Stimulated activated CD4-positive, alpha-beta T cell treated with anti-CD3 and anti-CD28 coated beads, Interleukin-4, amount 100 ng/mL, for 24 hours (primary cell): ENCODE measurements at regions not wholly inside any gene's neighbourhood (a gene's known extent, or its start where the extent isn't known, plus 50 kb on each side); places are given as distances from the start of the nearest gene placed in this dataset.

Source experiments
- DNase-seq: peaks from one replicate; pipeline ENCODE4 v3.0.0-alpha.2; 2020

DNA sequence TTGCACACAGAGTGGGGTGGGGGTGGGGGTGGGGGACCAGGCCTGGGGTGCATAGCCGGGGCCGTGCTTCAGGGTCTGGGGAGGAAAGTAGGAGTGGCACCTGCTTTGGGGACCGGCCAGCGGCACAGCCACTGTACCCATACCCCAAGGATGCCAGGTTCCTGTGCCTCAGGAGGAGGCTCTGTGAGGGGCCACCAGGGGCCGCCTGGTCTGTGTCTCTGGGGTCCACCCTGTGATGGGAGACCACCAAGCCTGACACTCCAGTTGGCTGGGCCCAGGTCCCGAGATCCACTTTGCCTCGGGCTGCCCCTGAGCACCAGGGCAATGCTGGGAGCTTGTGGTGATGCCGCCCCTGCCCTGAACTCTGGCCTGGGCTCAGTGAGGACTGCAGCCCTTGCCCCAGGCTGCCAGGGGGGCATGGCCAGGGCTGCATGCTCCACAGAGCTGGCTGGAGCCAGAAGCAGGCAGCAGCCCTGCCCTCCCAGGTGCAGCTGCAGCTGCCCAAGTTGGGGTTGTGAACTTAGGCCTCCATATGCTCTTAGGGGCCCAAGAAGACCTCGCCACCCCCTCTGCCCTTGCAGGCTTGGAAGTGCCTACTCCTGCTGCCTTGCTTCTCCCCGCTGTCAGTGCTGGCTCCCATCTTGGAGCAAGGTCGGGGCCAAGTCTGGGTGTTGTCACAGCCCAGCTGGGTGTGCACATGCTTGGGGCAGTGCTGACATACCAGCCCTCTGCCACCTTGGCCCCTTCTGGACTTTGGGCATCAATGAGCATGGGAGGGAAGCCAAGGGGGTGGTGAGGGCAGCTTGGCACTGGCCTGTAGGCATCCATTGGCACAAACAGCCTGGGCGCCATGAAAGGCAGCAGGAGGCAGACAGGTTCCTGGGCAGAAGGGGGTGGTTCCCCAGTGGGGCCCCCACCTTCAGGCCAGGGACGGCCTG, 123.3 kb upstream of the THY1 start:
- DNase-seq, result no peak

DNA sequence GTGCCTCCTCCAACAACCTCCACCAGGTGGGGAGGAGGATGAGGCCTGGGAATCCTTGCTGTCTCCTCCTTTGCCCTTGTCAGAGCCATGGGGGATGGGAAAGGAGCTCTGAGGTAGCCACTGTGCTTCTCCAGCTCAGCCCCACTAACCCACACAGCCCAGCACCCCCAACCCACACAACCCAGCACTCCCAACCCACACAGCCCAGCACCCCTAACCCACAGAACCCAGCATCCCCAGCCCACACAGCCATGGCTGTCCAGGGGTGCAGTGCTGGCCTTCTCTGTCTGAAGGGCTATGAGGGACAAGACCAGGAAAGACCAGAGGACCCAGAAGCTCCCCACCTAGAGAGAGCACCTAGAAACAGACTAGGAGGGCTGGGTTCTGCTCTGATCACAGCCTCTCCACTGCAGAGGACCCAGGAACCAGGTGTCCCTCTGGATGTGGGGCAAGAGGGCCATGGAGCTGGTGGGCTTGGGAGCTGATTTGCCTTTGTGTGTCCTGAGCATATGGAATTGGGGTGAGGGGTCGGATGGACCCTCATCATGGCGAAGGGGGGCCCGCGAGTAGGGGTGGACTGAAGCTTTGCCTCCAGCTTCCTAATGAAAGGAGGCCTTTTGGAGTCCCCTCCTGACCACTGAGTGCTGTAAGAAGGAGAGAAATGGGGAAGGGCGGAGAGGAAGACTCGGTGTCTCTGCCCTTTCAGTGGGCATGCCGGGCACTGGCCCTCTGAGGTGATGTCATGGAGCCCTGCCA, 117.6 kb upstream of the THY1 start:
- DNase-seq, result no peak

DNA sequence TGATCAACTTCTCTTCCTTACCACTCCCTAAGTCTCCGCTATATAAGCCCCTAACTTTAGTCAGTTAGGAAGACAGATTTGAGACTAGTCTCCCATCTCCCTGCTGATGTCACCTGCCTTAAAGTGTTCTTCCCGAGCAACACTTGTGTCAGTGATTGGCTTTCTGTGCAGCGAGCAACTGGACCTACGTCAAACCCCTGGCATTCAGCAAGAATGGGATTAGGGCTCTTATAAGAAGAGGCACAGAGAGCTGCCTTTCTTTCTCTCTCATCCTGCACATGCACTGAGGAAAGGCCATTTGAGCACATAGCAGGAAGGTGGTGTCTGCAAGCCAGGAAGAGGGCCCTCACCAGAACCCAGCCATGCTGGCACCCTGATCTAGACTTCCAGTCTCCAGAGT, 116.6 kb upstream of the THY1 start:
- no peak for DNase-seq

DNA sequence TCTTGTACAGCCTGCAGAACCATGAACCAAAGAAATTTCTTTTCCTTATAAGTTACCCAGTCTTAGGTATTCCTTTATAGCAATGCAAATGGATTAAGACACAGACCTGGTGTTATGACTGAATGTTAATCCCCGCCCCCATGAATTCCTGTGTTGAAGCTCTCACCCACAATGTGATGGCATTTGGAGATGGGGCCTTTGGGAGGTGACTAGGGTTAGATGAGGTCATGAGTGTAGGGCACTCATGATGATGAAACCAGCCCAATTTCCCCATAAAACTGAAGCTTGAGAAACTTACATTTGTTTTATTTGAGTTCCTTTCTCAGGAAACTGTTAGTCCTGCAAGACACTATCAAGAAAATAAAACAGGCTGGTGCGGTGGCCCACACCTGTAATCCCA, 115.8 kb upstream of the THY1 start:
- no peak for DNase-seq

DNA sequence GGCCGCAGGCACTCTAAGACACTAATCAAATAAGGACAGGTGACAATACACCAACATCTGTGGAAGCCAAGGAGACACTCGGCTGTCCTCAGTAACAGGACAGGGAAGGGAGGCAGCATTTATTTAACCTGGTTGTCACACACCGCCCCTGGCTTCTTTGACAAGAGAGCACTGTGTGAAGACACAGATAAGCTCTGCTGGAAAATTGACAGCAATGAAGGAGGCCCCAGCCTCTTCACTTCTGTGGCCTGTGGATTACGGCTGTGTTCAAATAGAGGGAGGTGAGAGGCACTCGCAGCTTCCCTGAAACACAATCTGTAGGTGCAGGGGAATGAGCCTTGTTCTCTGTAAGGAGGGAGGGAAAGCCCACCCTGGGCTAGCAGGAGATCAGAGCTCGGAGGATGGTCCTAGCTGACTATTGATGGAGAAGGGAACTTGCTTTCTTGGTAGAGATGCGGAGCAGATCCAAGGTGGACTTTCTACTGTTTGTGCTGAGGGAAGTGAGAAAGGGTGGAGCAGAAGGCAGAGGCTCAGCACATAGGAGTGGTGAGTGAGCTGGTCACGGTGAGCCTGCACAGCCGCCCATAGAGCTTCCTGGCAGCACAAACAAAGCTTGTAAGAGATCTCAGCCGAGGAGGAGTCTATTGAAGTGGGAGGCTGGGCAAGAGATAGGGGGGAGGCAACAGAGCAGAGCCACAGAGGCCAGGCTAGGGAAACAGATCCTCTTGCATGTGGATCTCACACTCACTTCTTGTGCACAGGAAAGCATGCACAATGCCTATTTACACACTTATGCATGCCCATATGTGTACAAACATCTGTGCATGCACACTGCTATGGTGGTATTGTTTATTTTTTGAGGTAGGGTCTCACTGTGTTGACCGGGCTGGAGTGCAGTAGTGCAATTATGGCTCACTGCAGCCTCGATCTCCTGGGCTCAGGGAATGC, 114.6 kb upstream of the THY1 start:
- DNase-seq, result no peak

DNA sequence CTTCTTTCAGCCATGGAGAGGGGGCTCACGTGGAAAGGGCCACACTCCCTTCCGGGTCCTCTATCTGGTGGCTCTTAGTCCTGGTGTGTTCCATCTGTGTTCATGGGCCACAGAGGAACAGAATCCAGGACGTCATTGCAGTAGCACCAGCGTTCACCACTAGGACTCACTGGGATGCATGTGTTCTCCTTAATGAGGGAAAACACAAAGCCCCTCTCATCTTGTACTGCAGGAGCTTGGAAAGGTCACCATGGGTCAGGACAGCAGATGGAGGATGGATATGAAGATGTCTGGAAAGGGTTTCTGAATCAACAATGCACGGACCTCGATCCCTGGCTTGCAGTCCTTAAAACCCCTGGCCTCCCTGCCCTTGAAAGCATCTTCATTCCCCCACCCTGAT, 113.8 kb upstream of the THY1 start:
- no peak for DNase-seq

DNA sequence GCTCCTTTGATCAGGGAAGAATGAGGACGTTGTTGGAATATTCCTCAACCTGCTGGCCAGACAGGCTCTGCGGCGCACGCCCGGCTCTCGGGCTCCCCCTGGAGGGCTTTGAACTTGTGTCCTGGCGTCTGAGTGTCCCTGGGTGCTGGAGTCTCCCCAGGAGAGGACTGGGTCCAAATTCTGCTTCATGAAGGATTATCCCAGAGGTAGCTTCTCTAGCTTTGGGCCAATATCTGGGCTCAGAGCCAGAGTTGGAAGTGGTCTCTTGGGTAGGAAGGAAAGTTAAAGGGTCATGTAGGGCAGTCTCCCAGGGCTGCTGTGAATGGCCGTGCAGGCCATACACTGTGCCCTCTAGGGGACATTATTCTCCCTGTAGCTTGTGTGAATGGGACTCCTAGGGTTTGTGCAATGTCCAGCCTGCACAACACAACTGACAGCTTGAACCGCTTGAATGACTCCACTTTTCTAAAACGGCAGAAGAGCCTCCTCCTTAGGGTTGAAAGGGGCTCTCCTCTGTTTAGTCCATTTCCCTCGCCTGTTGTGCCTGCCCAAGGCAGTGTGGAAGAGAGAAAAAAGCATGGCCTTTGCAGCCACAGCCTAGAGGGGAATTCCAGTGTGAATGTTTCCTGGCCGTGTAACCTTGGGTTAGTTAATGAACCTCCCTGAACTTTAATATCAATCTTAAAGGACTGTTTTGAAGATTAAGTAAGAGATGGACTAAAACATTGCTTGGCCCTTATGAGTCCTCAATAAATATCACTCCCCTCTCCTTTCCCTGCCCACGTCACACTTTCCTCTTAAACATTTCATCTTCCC, 111.2 kb upstream of the THY1 start:
- peak; percentile 59 for DNase-seq

DNA sequence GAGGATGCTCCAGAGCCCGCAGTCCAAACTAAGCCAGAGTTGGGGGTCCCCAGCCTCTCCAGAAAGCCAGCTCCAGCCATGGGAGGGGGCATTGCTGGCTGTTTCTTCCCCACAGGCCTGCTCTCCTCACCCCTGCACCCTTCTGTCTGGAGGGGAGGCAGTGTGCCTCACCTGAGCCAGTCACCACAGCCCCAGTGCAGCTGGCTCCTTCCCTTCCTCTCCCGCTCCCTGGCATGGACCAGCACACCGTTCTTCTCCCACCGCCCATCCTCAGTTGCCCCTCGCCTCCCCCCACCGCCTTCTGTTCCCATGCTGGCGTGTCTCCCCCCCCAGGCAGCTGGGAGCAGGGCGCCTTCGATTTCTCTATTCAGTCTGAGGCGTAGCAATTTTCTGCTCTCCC, 110.5 kb upstream of the THY1 start:
- DNase-seq, result no peak

DNA sequence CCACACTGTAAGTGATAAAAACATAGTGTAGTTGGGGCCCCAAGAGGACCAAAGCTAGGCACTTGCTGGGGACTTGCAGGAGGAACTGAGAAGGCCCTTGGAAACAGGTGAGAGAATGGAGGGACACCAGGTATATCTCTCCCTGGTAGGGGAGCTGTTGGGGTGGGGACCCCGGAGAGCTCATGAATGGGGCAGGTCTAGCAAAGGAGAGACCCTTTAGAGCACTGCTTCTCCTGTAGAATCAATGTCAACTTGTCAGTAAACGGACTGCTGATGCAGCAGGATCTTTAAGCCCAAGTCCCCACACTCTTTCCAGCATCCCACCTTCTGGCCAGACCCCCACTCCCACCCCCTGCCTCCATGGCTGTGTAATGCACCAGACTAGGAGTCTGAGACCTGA, 109.6 kb upstream of the THY1 start:
- no peak for DNase-seq

DNA sequence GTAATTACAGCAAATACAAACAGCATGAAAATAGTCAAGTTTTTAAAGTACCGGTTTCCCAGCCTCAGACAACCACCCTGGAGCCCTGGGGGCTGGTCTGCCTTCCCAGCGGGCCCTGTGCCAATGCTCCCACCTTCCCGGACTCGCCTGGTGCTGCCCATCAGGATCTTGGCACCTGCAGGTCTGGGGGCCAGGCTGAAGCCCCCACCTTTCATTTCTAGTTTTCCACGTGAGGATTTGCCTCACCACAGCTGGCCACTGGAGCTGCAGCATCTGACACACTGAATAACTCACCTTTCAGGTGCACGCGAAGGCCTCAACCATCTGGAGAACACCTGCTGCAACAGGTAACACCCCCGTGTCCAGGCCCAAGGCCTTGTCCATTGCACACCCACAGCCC, 108.7 kb upstream of the THY1 start:
- DNase-seq, result no peak

DNA sequence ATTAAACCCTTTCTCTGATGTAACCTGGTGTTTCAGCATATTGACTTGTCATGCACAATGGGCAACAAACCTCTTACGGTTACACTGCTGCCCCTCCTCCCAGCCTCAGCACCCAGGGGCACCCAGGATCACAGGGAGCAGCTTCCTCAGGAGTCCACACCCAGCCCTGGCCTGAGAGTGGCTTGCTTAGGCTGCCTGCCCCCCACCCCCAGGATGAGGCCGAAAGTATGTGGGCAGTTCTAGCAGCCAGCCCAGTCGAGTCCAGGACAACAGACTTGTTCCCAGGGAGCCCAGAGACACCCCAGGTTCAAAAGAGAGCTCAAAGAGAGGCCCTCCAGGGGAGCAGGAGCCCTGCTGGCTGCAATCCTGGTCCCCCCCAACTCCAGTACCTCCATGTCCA, 108.1 kb upstream of the THY1 start:
- no peak for DNase-seq

DNA sequence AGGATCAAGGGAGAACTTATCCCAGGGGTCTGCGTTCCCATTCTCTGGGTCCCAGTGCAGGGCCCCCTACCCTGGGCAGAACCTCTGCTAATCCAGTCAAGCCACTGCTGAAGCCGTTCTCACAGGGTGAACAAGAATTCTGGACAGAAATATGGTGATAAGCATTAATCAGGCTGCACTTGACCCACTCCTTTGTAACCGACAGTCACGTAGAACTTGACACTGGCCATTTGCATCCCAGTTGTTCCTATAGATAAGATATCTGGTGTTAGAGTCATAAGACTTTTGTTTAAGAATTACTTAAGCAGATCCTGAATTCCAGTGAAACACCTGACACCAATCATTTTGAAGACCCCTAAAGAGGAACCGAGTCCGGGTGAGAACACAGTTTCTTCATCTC, 107.5 kb upstream of the THY1 start:
- no peak for DNase-seq

DNA sequence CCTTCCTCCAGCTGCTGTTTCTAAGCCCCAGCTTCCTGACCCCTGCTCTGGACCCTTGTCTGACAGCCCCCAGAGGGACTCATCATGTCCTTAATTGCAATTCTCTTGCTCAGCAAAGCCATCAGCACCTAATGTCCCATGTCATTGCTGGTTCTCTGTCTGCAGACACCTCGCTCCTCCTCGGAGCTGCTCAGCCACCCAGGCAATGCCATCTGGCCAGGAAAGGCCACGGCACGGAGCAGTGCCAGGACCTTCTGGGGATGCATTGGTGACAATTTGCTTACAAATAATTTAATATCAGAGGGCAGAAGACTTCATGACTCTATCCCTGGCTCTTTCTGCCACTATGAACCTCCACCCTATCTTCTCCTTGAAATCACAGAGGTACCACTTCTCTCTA, 107.0 kb upstream of the THY1 start:
- no peak for DNase-seq

DNA sequence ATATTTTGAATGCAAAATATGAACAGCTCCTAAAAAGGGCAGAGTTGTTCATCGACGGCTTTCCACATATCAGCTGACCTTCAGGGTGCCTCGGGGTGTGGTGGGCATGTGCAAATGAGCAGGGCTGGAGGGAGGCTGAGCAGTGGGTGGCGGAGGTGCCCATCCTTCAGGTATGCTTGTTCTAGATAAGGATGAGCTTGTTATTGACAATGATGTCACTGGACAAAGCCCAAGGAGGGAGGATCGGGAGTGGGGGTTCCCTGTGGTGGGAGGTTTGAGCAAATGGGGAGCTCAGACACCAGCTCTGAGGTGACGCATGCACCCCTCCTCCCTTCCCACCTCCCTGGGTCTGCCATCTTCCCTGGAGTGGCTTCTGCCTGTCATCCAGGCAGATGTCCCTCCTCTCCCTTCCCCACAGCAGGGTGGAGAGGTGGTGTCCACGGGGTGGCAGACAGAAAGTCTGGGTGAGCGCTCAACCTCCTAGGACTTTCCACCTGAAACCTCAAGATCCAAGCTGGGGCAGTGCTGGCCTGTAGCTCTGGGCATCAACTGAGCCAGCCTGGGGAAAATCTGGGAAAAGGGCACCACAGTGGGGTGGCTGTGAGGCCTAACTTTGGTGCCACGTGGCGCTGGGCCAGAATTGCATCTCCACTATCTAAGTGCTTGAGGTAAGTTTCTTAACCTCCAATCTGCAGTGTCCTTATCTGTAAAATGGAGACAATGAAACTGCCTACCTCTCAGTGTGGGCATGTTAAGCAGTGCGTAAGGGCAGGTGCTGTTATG, 106.3 kb upstream of the THY1 start:
- no peak for DNase-seq

DNA sequence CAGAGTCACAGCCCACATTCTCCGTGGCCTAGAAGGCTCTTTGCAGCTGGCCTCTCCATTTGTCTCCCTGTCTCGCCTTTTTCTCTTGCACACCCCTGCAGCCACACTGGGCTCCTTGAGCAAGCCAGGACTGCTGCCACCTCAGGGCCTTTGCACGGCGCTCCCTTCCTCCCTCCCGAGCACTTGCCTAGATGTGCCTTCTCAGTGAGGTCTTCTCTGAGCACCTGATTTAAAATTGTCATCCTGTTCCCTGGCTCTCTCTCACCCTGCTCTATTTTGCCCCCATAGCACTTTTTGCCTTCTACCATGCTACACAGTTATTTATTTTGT, 102.9 kb upstream of the THY1 start:
- no peak for DNase-seq

DNA sequence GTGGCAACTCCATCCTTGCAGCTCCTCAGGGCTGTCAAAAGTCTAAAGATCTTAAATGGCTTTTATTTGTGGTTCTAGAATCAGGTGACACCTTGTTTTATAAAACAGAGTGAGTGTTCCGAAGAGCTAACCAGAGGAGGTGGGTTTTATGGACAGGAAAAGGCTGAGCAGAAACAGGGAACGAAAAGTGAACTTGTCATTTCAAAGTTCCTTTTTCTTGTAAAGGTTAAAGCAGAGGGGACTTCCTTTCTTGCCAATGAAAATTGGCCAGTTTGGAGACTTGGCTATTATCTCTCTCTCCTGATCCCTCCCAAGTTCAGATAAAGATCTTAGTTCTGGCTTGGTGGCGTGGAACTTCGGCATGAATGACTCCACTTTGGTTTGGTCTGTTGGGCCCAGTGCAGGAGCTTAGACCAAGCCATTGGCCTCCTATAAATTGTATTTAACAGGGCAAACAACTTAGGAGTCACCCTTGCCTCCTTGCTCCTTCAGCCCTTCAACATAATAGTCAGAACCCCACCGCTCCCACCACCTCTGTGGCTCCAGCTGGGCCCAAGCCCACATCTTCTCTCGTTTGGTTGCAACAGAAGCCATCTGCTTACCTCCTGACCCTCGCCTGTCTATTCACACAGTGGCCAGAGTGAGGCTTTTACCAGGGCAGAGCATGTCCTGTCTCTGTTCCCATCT, 102.4 kb upstream of the THY1 start:
- DNase-seq, result no peak

DNA sequence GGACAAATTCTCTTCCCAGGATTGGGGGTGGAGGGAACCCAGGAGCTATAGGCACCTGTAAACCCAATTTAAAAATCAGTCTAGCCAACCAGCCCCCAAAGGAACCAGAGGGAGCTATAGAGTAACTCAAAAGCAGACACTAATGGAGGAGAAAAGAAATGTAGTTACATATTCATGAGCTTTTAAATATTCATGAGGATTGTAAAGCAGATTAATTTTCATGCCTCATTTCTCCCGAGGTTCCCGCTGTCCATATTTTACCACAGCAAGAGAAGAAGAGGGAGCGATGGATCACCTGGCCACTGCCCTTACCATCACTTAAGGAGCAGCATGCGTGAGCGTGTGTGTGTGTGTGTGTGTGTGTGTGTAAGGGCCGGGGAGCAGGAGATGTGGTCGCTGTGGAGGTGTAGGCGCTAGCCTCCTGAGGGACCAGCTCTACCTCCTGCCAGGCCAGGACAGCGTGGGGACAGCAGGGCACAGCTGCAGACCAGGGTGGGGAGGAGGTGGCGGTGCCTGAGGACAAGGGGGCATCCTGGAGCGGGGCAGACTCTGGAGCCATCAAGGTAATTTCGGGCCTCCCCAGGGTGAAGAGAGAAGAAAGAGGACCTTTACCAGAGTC, 100.7 kb upstream of the THY1 start:
- no peak for DNase-seq

DNA sequence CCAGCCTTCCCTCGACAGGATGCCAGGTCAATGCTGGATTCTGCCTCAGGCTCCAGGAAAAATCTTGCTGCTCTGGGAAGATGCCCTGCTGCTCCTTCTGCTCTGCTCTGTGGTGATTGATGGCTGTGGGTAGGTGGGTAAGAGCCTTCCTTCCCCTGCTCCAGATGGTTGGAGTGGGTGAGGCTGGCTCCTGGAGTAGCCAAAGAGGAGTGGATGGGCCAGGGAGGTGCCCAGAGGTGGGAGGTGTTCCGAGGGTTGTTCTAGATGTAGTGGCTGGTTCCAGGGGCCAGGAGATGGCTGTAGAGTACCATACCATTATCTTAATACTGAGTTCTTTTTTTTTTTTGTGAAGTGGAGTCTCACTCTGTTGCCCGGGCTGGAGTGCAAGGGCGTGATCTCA, 99.6 kb upstream of the THY1 start:
- DNase-seq, result no peak

DNA sequence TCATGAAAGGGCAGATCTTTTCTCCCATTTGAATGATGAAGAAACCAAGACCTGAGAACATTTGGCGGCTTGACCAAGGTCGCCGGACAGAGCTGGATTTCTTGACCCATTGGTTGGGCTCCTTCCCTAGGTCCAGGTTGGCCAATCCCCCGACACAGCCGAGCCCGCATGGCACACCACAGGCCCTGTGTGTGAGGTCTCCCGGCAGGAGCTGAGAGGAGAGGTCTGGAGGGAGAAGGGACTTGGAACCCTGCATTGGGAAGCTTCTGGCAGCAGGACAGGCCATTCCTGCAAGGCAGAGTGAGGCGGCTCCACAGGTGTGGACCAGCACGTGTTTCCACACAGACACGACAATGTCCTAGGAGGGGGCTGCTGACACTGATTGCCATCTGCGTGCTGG, 98.6 kb upstream of the THY1 start:
- DNase-seq, result no peak

DNA sequence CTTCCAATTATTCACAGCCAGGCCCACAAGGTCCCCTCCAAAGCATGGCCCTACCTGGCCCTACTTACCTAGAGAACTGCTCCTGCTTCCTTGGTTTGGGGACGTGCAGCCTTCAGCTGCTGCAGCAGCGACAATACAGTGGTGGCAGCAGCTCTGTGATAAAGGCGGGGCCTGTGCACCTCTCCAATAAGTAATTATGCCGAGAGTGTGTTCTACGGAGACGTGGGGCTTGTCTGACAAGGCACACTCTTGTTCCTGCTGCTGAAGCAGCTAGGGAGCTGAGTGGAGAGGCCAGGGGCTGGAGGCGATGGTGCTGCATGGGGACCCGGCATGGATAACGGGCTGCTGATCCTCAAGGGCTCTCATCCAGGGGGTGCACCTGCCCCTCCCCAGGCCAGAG, 98.0 kb upstream of the THY1 start:
- DNase-seq, result no peak

DNA sequence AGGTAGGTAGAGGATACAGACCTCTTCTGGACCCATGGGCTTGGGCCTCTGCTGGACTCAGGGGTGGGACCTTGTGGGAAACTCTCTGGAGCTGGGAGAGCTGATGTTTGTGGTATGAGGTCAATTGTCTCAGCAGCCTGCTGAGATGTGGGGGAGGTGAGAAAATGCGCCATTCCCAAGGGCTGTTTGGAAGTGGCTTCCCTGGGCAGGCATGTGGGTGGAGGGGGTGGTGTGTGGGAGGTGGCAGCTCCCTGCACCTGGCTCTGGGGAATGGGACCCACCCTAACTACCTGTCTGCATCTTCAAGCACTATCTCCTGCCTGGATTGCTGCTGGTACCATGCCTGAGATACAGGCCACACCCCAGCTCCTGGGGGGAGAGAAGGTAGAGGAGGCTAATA, 97.4 kb upstream of the THY1 start:
- DNase-seq, result no peak
